Kidney (tissue), 13 donors: ENCODE measurements at regions not wholly inside any gene's neighbourhood (a gene's known extent, or its start where the extent isn't known, plus 50 kb on each side); places are given as distances from the start of the nearest gene placed in this dataset.
"Not testable (repeated sequence)": the region's sequence is repeated elsewhere in the genome, so short reads cannot be mapped to it uniquely, and the experiment has no call there.

Source experiments
- DNase-seq, 5 donors: peaks; one replicate each; pipeline ENCODE4 v3.0.0-alpha.2; 2013 to 2020
- FAIRE-seq: peaks from 2 replicates; lab custom pipeline; 2012; peaks lifted over from hg19 to GRCh38; lab: Jason Lieb, UNC
- H3K27ac ChIP-seq, 2 donors: one replicate each; pipeline ENCODE4 v1.7.0; 2013; ENCODE audit warnings: low read depth in 2 of 2, low read length in 2 of 2, inconsistent platforms in 1 of 2
- H3K27me3 ChIP-seq: one replicate; pipeline ENCODE4 v1.7.1; 2013; ENCODE audit warnings: low read length, inconsistent platforms; ENCODE audit not compliant: control insufficient read depth, insufficient read depth
- H3K36me3 ChIP-seq, 3 donors: one replicate each; pipeline versions ENCODE4 v1.7.0 to v1.7.1; 2013; ENCODE audit warnings: low read length in 3 of 3, control low read depth in 1 of 3, inconsistent platforms in 1 of 3; ENCODE audit not compliant: insufficient read depth in 3 of 3, control insufficient read depth in 2 of 3
- H3K4me1 ChIP-seq, 3 donors: one replicate each; pipeline versions ENCODE4 v1.7.0 to v1.7.1; 2013; ENCODE audit warnings: low read length in 3 of 3, inconsistent platforms in 1 of 3, low read depth in 1 of 3; ENCODE audit not compliant: control insufficient read depth in 2 of 3, insufficient read depth in 2 of 3
- H3K4me3 ChIP-seq, 3 donors: one replicate each; pipeline versions ENCODE4 v1.7.0 to v1.8.1; 2013; ENCODE audit warnings: low read length in 3 of 3, control low read depth in 1 of 3, inconsistent platforms in 1 of 3
- H3K9ac ChIP-seq, 3 donors: one replicate each; pipeline versions ENCODE4 v1.7.0 to v1.7.1; 2013; ENCODE audit warnings: low read length in 3 of 3, control low read depth in 1 of 3, inconsistent platforms in 1 of 3
- H3K9me3 ChIP-seq, 3 donors: one replicate each; pipeline versions ENCODE4 v1.7.0 to v1.7.1; 2013; ENCODE audit warnings: low read length in 3 of 3, control low read depth in 1 of 3, inconsistent platforms in 1 of 3; ENCODE audit not compliant: control insufficient read depth in 2 of 3, insufficient read depth in 1 of 3
- intact Hi-C: fragments of 100-400 bp; cut with DNase I; formaldehyde crosslinking; loops from one replicate; pipeline ENCODE4 v1.11.1; 2022
- TF ChIP-seq, protein P1 (sequence below): IDR thresholded peaks from 3 replicates; pipeline ENCODE4 v1.5.1; 2012; ENCODE audit warnings: mild to moderate bottlenecking, moderate library complexity, borderline replicate concordance; ENCODE audit not compliant: insufficient read depth; ENCODE audit errors: extremely low read depth
- donor health status: control.
- donor health status: control.
- donor health status: control.
- donor health status: control.
- donor health status: control.
- donor health status: DM: yes; HTN: yes; CAD: no.
- donor health status: Normal renal cell carcinoma (clear cell type).

DNA sequence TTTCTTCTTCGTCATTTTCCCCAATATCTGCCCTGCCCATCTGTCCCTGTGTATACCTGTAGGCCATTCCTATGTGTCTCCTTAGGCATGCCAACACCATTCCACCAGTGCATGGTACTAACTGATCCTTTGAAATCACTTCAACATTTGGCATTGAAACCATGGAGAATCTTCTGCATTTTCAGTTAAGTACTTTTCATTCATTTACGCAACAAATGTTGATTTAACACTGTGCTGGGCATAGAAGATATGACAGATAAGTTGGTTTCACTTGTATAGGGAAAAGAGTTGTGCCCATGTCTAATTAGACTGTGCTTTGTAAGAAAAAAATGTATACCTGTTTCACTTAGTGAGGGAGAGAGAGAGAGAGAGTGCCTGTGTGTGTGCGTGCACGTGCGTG, 77.9 kb upstream of the FLT1 start:
- Histone ChIP-seq H3K36me3 (no peaks in the 10 kb centered on the region), H3K9ac (no peak overlapping the region), H3K4me1 (no peaks in the 10 kb centered on the region), H3K4me3 (no peak overlapping the region), H3K9me3 (no peaks in the 10 kb centered on the region), H3K27me3 (no peaks in the 10 kb centered on the region), H3K27ac (no peak overlapping the region)
- TF ChIP-seq, protein P1, sequence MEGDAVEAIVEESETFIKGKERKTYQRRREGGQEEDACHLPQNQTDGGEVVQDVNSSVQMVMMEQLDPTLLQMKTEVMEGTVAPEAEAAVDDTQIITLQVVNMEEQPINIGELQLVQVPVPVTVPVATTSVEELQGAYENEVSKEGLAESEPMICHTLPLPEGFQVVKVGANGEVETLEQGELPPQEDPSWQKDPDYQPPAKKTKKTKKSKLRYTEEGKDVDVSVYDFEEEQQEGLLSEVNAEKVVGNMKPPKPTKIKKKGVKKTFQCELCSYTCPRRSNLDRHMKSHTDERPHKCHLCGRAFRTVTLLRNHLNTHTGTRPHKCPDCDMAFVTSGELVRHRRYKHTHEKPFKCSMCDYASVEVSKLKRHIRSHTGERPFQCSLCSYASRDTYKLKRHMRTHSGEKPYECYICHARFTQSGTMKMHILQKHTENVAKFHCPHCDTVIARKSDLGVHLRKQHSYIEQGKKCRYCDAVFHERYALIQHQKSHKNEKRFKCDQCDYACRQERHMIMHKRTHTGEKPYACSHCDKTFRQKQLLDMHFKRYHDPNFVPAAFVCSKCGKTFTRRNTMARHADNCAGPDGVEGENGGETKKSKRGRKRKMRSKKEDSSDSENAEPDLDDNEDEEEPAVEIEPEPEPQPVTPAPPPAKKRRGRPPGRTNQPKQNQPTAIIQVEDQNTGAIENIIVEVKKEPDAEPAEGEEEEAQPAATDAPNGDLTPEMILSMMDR: no peak
- FAIRE-seq (no peak), DNase-seq (no peak)
- intact Hi-C loops: no loop called here

DNA sequence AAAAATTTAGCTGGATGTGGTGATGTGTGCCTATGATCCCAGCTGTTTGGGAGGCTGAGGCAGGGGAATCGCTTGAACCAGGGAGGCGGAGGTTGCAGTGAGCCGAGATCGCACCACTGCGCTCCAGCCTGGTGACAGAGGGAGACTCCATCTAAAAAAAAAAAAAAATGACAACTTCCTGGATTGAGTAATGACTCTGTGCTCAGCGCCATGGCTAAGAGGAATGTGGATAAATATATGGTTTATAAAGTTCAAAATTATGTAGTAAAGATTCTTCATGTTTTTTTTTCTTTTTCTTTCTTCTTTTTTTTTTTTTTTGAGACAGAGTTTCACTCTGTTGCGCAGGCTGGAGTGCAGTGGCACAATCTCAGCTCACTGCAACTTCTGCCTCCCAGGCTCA, 75.4 kb upstream of the FLT1 start:
- H3K9ac ChIP-seq, H3K27me3 ChIP-seq, H3K27ac ChIP-seq, FAIRE-seq, H3K4me1 ChIP-seq, intact Hi-C loops, DNase-seq, H3K36me3 ChIP-seq, H3K9me3 ChIP-seq, H3K4me3 ChIP-seq: not testable (repeated sequence)

DNA sequence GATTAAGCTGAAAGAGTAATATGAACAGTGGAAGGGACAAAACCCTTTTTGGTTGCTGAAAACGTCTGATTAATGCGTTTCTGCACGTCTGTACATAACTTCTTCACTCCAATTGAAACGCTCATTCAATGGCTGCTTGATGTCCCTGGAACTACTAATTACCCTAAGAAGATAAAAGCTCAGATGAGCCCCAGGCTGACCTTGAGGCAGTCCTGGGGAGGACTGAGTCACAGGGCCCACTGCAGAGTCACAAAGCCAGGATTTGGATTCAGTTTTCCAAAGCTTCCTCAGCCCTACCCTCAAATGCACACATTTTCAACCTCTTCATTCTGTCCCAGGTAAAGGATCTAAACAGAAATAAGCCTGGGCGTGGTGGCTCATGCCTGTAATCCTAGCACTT, 75.0 kb upstream of the FLT1 start:
- no peaks in the 10 kb centered on the region for H3K36me3 ChIP-seq
- TF ChIP-seq, protein P1: no peak
- no peak overlapping the region for H3K27ac ChIP-seq
- no peak overlapping the region for H3K9ac ChIP-seq
- FAIRE-seq (no peak), DNase-seq (no peak)
- H3K9me3 ChIP-seq: no peaks in the 10 kb centered on the region
- H3K4me3 ChIP-seq: no peak overlapping the region
- H3K27me3 ChIP-seq: no peaks in the 10 kb centered on the region
- intact Hi-C loops: no loop called here
- H3K4me1 ChIP-seq: no peaks in the 10 kb centered on the region

DNA sequence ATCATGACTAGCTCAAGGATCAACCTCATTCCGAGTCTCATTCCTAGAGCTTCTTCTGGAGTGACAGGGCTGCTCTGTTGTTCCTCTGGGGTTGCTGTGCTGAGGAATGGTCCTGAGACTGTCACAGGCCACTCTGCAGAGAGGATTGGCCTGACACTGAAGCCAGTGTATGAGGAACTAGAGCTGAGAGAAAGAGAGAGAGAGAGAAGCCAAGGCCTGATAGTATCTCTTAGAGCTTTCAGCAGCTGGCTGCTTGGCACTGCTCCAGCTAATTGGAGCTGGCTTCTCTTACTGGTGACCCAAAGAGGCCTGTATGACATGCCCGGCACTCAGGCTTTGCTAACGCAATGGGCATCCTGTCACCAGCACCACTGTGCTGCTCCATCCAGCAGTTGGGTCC, 73.4 kb upstream of the FLT1 start:
- H3K27ac ChIP-seq: no peak overlapping the region
- no peaks in the 10 kb centered on the region for H3K9me3 ChIP-seq
- no peak overlapping the region for H3K4me3 ChIP-seq
- H3K36me3 ChIP-seq: no peaks in the 10 kb centered on the region
- FAIRE-seq (no peak), DNase-seq (peak; percentile 39 to 92 (median 57))
- H3K27me3 ChIP-seq: no peaks in the 10 kb centered on the region
- H3K9ac ChIP-seq: no peak overlapping the region
- no peaks in the 10 kb centered on the region for H3K4me1 ChIP-seq
- intact Hi-C loops: no loop called here
- TF ChIP-seq, protein P1: no peak
